Activated T-helper 17 cell treated with anti-CD3 and anti-CD28 coated beads, Interleukin-2, amount 50 U/mL, for 72 hours (primary cell): ENCODE measurements at regions not wholly inside any gene's neighbourhood (a gene's known extent, or its start where the extent isn't known, plus 50 kb on each side); places are given as distances from the start of the nearest gene placed in this dataset.
"Not testable (repeated sequence)": the region's sequence is repeated elsewhere in the genome, so short reads cannot be mapped to it uniquely, and the experiment has no call there.

ENCODE experiments used
- ATAC-seq: fragments of 150-1000 bp; cut with Tn5 transposase; replicated peaks from 2 replicates; pipeline ENCODE4 v1.10.0; 2021; ENCODE audit warnings: mild to moderate bottlenecking, moderate library complexity
- H3K27ac Mint-ChIP-seq: one replicate; pipeline ENCODE4 v1.8.0; 2022; ENCODE audit warnings: mixed read lengths
- H3K27me3 Mint-ChIP-seq: one replicate; pipeline ENCODE4 v1.8.0; 2022; ENCODE audit warnings: mixed read lengths
- H3K36me3 Mint-ChIP-seq: one replicate; pipeline ENCODE4 v1.8.0; 2022; ENCODE audit warnings: low read depth, mild to moderate bottlenecking, mixed read lengths
- H3K4me1 Mint-ChIP-seq: one replicate; pipeline ENCODE4 v1.8.0; 2022; ENCODE audit warnings: mixed read lengths
- H3K4me3 Mint-ChIP-seq: one replicate; pipeline ENCODE4 v1.8.0; 2022; ENCODE audit warnings: mild to moderate bottlenecking, mixed read lengths
- H3K9me3 Mint-ChIP-seq: one replicate; pipeline ENCODE4 v1.8.0; 2022; ENCODE audit warnings: mixed read lengths

DNA sequence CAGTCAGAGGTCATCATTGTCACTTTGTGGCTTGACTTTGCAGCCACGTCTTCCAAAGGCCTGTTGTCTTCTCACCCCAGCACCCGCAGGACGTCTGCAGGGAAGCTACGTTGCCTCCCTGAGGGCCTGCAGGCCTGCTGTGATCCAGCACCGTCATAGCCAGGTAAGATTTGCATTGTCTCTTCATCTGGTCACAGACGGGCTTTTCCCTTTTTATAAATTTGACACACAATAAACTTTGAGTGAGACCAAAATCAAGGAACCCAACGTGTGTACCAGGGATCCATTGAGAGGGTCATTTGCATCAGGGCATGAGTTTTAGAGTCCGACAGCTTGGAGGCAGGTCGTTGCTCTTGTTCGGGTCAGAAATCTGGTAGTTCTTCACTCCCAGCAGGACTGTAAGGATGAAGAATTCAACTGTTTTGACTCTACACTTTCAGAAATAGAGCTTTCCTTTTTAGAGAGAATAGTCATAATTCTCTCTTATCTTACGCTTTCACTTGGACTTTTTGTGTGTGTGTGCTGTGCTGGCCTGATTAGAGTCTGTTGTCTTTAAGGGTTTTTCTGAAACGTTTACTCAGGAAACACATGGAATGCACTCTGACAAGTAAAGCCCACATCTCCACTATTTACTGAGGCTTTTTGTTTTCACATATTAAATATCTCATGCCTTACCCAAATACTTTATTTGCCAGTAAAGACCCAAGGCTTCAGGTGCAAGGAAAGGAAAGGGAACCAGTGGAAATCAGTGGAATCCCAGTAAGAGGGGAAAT, 177.2 kb upstream of the TAB2 start:
- H3K27me3 Mint-ChIP-seq = no peaks in the 10 kb centered on the region
- no peaks in the 10 kb centered on the region for H3K9me3 Mint-ChIP-seq
- peak; percentile 89 for ATAC-seq
- peaks cover 18% of the 10 kb centered on the region for H3K36me3 Mint-ChIP-seq
- peaks cover 36% of the 10 kb centered on the region for H3K4me1 Mint-ChIP-seq
- H3K4me3 Mint-ChIP-seq = peak overlapping the region; percentile 81
- H3K27ac Mint-ChIP-seq = peak overlapping the region; percentile 99

- peak; percentile 72 for ATAC-seq
- H3K27me3 Mint-ChIP-seq = no peaks in the 10 kb centered on the region
- H3K36me3 Mint-ChIP-seq = peaks cover 20% of the 10 kb centered on the region
- no peaks in the 10 kb centered on the region for H3K9me3 Mint-ChIP-seq
- H3K27ac Mint-ChIP-seq = peak overlapping the region; percentile 99
- H3K4me3 Mint-ChIP-seq = peak overlapping the region; percentile 81
- peaks cover 40% of the 10 kb centered on the region for H3K4me1 Mint-ChIP-seq
These were observed 176.6 kb upstream of the TAB2 start for GRCh38 chr6:149140910-149141290.

- Mint-ChIP-seq H3K9me3 (no peaks in the 10 kb centered on the region), H3K36me3 (peaks cover 28% of the 10 kb centered on the region), H3K4me1 (peaks cover 54% of the 10 kb centered on the region), H3K27me3 (no peaks in the 10 kb centered on the region), H3K27ac (peak overlapping the region; percentile 78), H3K4me3 (peak overlapping the region; percentile 42)
- ATAC-seq = no peak
These were observed 174.5 kb upstream of the TAB2 start for GRCh38 chr6:149142924-149143429.

GRCh38 chr6:149145800-149146199, 171.7 kb upstream of the TAB2 start:
- H3K9me3 Mint-ChIP-seq, H3K27me3 Mint-ChIP-seq, ATAC-seq: not testable (repeated sequence)
- Mint-ChIP-seq H3K4me3 (peak overlapping the region; percentile 71), H3K27ac (peak overlapping the region; percentile 95), H3K36me3 (peaks cover 44% of the 10 kb centered on the region), H3K4me1 (peaks cover 67% of the 10 kb centered on the region)

- Mint-ChIP-seq H3K9me3 (peaks cover 10% of the 10 kb centered on the region), H3K4me3 (peak overlapping the region; percentile 71), H3K4me1 (peaks cover 61% of the 10 kb centered on the region), H3K27ac (peak overlapping the region; percentile 95), H3K36me3 (peaks cover 50% of the 10 kb centered on the region), H3K27me3 (no peaks in the 10 kb centered on the region)
- no peak for ATAC-seq
These were observed 170.3 kb upstream of the TAB2 start for GRCh38 chr6:149147195-149147594.

GRCh38 chr6:149147938-149148718, 169.4 kb upstream of the TAB2 start:
- no peaks in the 10 kb centered on the region for H3K27me3 Mint-ChIP-seq
- H3K4me1 Mint-ChIP-seq = peaks cover 69% of the 10 kb centered on the region
- H3K27ac Mint-ChIP-seq = peak overlapping the region; percentile 95
- peaks cover 50% of the 10 kb centered on the region for H3K36me3 Mint-ChIP-seq
- ATAC-seq = peak; percentile 74
- peaks cover 10% of the 10 kb centered on the region for H3K9me3 Mint-ChIP-seq
- peak overlapping the region; percentile 71 for H3K4me3 Mint-ChIP-seq

- Mint-ChIP-seq H3K27ac (peak overlapping the region; percentile 95), H3K4me3 (peak overlapping the region; percentile 71), H3K36me3 (peaks cover 43% of the 10 kb centered on the region), H3K4me1 (peaks cover 78% of the 10 kb centered on the region), H3K27me3 (no peaks in the 10 kb centered on the region), H3K9me3 (peaks cover 10% of the 10 kb centered on the region)
- no peak for ATAC-seq
These were observed 167.9 kb upstream of the TAB2 start for GRCh38 chr6:149149653-149150052.

- Mint-ChIP-seq H3K9me3 (peaks cover 10% of the 10 kb centered on the region), H3K27ac (peak overlapping the region; percentile 95), H3K27me3 (no peaks in the 10 kb centered on the region), H3K4me3 (peak overlapping the region; percentile 71), H3K4me1 (peaks cover 82% of the 10 kb centered on the region), H3K36me3 (peaks cover 43% of the 10 kb centered on the region)
- no peak for ATAC-seq
These were observed 167.2 kb upstream of the TAB2 start for GRCh38 chr6:149150301-149150700.

GRCh38 chr6:149150801-149151398, 166.6 kb upstream of the TAB2 start:
- peak overlapping the region; percentile 95 for H3K27ac Mint-ChIP-seq
- peaks cover 40% of the 10 kb centered on the region for H3K36me3 Mint-ChIP-seq
- peaks cover 78% of the 10 kb centered on the region for H3K4me1 Mint-ChIP-seq
- peaks cover 10% of the 10 kb centered on the region for H3K9me3 Mint-ChIP-seq
- ATAC-seq = peak; percentile 78
- peak overlapping the region; percentile 71 for H3K4me3 Mint-ChIP-seq
- no peaks in the 10 kb centered on the region for H3K27me3 Mint-ChIP-seq

- H3K27me3 Mint-ChIP-seq = no peaks in the 10 kb centered on the region
- peaks cover 34% of the 10 kb centered on the region for H3K36me3 Mint-ChIP-seq
- ATAC-seq = no peak
- H3K27ac Mint-ChIP-seq = peak overlapping the region; percentile 89
- H3K4me1 Mint-ChIP-seq = peaks cover 63% of the 10 kb centered on the region
- peak overlapping the region; percentile 74 for H3K4me3 Mint-ChIP-seq
- H3K9me3 Mint-ChIP-seq = peaks cover 10% of the 10 kb centered on the region
These were observed 165.0 kb upstream of the TAB2 start for GRCh38 chr6:149152521-149152920.

DNA sequence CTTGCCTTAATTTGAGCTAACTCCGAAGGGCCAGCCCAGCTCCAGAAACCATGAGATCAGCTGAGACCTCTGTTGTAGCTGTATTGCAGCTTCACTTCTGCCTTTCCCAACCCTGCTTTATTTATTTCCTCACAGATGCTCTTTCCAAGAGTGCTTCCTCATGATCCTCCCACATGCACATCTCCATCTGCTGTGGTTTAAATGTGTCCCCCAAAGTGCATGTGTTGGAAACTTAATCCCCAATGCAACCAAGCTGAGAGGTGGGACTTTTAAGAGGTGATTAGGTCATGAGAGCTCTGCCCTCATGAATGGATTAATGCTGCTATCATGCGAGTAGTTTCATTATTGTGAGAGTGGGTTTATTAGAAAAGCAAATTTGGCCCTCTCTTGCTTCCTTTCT, 164.4 kb upstream of the TAB2 start:
- H3K9me3 Mint-ChIP-seq = peaks cover 13% of the 10 kb centered on the region
- H3K27ac Mint-ChIP-seq = peak overlapping the region; percentile 89
- peaks cover 59% of the 10 kb centered on the region for H3K4me1 Mint-ChIP-seq
- ATAC-seq = no peak
- H3K27me3 Mint-ChIP-seq = no peaks in the 10 kb centered on the region
- H3K4me3 Mint-ChIP-seq = peak overlapping the region; percentile 74
- peaks cover 31% of the 10 kb centered on the region for H3K36me3 Mint-ChIP-seq

- Mint-ChIP-seq H3K27ac (peak overlapping the region; percentile 89), H3K27me3 (no peaks in the 10 kb centered on the region), H3K36me3 (peaks cover 27% of the 10 kb centered on the region), H3K4me1 (peaks cover 54% of the 10 kb centered on the region), H3K9me3 (peaks cover 13% of the 10 kb centered on the region), H3K4me3 (peak overlapping the region; percentile 74)
- peak; percentile 20 for ATAC-seq
These were observed 163.8 kb upstream of the TAB2 start for GRCh38 chr6:149153693-149154092.

GRCh38 chr6:149154261-149154821, 163.2 kb upstream of the TAB2 start:
- Mint-ChIP-seq H3K27ac (peak overlapping the region; percentile 89), H3K4me1 (peaks cover 52% of the 10 kb centered on the region)
- peak; percentile 30 for ATAC-seq

DNA sequence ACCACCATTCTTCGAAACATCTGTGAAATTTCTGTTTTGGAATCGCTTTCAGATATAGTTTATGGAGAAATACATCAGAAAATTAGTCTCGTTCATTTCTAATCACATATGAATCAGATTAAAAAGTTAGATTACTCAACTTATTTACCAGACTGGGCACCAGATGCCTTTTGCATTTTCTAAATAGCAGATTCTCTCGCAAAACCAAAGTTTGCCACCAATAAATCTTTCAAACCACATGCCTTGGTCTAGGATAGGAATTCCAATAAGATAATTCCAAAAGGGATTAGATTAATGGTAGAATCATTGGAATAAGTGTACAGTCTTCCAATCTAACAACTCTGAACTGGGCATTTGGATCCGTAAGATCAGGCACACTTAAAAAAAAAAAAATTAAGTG, 160.4 kb upstream of the TAB2 start:
- ATAC-seq = no peak
- H3K9me3 Mint-ChIP-seq = peaks cover 3% of the 10 kb centered on the region
- H3K27ac Mint-ChIP-seq = no peak overlapping the region
- H3K4me3 Mint-ChIP-seq = no peak overlapping the region
- peaks cover 33% of the 10 kb centered on the region for H3K4me1 Mint-ChIP-seq
- no peaks in the 10 kb centered on the region for H3K27me3 Mint-ChIP-seq
- H3K36me3 Mint-ChIP-seq = no peaks in the 10 kb centered on the region

More at GRCh38 chr6:149154261-149154821, 163.2 kb upstream of the TAB2 start:
- Mint-ChIP-seq H3K9me3 (peaks cover 8% of the 10 kb centered on the region), H3K4me3 (peak overlapping the region; percentile 74), H3K27me3 (no peaks in the 10 kb centered on the region), H3K36me3 (peaks cover 21% of the 10 kb centered on the region)
